AG09319 (cell line): ENCODE measurements at regions not wholly inside any gene's neighbourhood (a gene's known extent, or its start where the extent isn't known, plus 50 kb on each side); places are given as distances from the start of the nearest gene placed in this dataset.

Experiments
- DNase-seq: peaks from one replicate; pipeline ENCODE4 v3.0.0-alpha.2; 2010; ENCODE audit warnings: low read depth; ENCODE audit errors: extremely low read depth
- CTCF ChIP-seq: IDR thresholded peaks from 2 replicates; pipeline ENCODE4 v1.5.1; 2011; ENCODE audit warnings: low read depth, mild to moderate bottlenecking, inconsistent platforms, low read length, moderate library complexity

GRCh38 chr13:34747507-34747906 lies 194.6 kb upstream of the NBEA start:
- no peak for TF ChIP-seq CTCF
- DNase-seq = no peak

GRCh38 chr13:34748073-34748472 lies 194.0 kb upstream of the NBEA start:
- no peak for DNase-seq
- TF ChIP-seq CTCF = no peak

- TF ChIP-seq CTCF = no peak
- DNase-seq = no peak
Measured at GRCh38 chr13:34748596-34748995, 193.5 kb upstream of the NBEA start.

- TF ChIP-seq CTCF = no peak
- no peak for DNase-seq
Measured at GRCh38 chr13:34749046-34749445, 193.0 kb upstream of the NBEA start.

GRCh38 chr13:34750078-34750931 lies 191.8 kb upstream of the NBEA start:
- no peak for TF ChIP-seq CTCF
- DNase-seq = no peak

GRCh38 chr13:34751044-34751443 lies 191.0 kb upstream of the NBEA start:
- DNase-seq = no peak
- no peak for TF ChIP-seq CTCF

GRCh38 chr13:34751492-34751891 lies 190.6 kb upstream of the NBEA start:
- no peak for DNase-seq

More at GRCh38 chr13:34751492-34751891, 190.6 kb upstream of the NBEA start:
- TF ChIP-seq CTCF = no peak
